ENCODE measurements at regions not wholly inside any gene's neighbourhood (a gene's known extent, or its start where the extent isn't known, plus 50 kb on each side); places are given as distances from the start of the nearest gene placed in this dataset.

- TF ChIP-seq ZFX (IDR thresholded peaks at IDR 0.05; ENCODE audit: borderline replicate concordance), result no peak
- TF ChIP-seq CTCF (IDR thresholded peaks at IDR 0.05), result no peak
- H3K27ac ChIP-seq, result no peak overlapping the region
Measured at GRCh38 chr9:108441726-108442125, 414.1 kb downstream of the ACTL7B start.

- TF ChIP-seq ZFX (IDR thresholded peaks at IDR 0.05; ENCODE audit: borderline replicate concordance) (no peak), CTCF (IDR thresholded peaks at IDR 0.05) (no peak)
- no peak overlapping the region for H3K27ac ChIP-seq
Measured at GRCh38 chr9:108441251-108441650, 414.5 kb downstream of the ACTL7B start.

- TF ChIP-seq CTCF (IDR thresholded peaks at IDR 0.05) (no peak), ZFX (IDR thresholded peaks at IDR 0.05; ENCODE audit: borderline replicate concordance) (no peak)
- H3K27ac ChIP-seq, result no peak overlapping the region
Measured at GRCh38 chr9:108439947-108440346, 415.8 kb downstream of the ACTL7B start.

GRCh38 chr9:108437656-108438055, 418.1 kb downstream of the ACTL7B start:
- no peak overlapping the region for H3K27ac ChIP-seq
- TF ChIP-seq CTCF (IDR thresholded peaks at IDR 0.05) (no peak), ZFX (IDR thresholded peaks at IDR 0.05; ENCODE audit: borderline replicate concordance) (no peak)

- no peak overlapping the region for H3K27ac ChIP-seq
- TF ChIP-seq ZFX (IDR thresholded peaks at IDR 0.05; ENCODE audit: borderline replicate concordance) (no peak), CTCF (IDR thresholded peaks at IDR 0.05) (no peak)
Measured at GRCh38 chr9:108436448-108436847, 419.3 kb downstream of the ACTL7B start.

GRCh38 chr9:108434502-108434901, 421.3 kb downstream of the ACTL7B start:
- no peak for TF ChIP-seq CTCF (IDR thresholded peaks at IDR 0.05)
- no peak for TF ChIP-seq ZFX (IDR thresholded peaks at IDR 0.05; ENCODE audit: borderline replicate concordance)
- H3K27ac ChIP-seq, result no peak overlapping the region

- TF ChIP-seq CTCF (IDR thresholded peaks at IDR 0.05) (no peak; the same call in 1 of the 2 replicates), ZFX (IDR thresholded peaks at IDR 0.05; ENCODE audit: borderline replicate concordance) (no peak)
- H3K27ac ChIP-seq, result no peak overlapping the region
Measured at GRCh38 chr9:108434036-108434435, 421.8 kb downstream of the ACTL7B start.

Measured in 22Rv1 (cell line).